Neural progenitor cell (in vitro differentiated cells): ENCODE measurements at regions not wholly inside any gene's neighbourhood (a gene's known extent, or its start where the extent isn't known, plus 50 kb on each side); places are given as distances from the start of the nearest gene placed in this dataset.

Source experiments
- CTCF ChIP-seq: fragments of 200-600 bp; sonication (generic); IDR thresholded peaks from 2 replicates; pipeline ENCODE4 v1.5.1; 2017; ENCODE audit warnings: antibody characterized with exemption, mild to moderate bottlenecking
- EZH2phosphoT487 ChIP-seq: fragments of 200-600 bp; sonication (generic); IDR thresholded peaks from 2 replicates; pipeline ENCODE4 v1.6.1; 2017; ENCODE audit warnings: antibody characterized with exemption

- TF ChIP-seq EZH2phosphoT487 = no peak
- TF ChIP-seq CTCF = no peak
Measured at GRCh38 chr15:26066896-26067295, 203.8 kb upstream of the ATP10A start.
